DOHH2 (cell line): ENCODE measurements at regions not wholly inside any gene's neighbourhood (a gene's known extent, or its start where the extent isn't known, plus 50 kb on each side); places are given as distances from the start of the nearest gene placed in this dataset.

Source experiments
- CTCF ChIP-seq: fragments of 200-600 bp; sonication (generic); IDR thresholded peaks from one replicate; pipeline ENCODE4 v1.5.1; 2014; ENCODE audit warnings: antibody characterized with exemption, mild to moderate bottlenecking, low read depth, low read length; ENCODE audit not compliant: poor library complexity, severe bottlenecking
- EZH2phosphoT487 ChIP-seq: fragments of 200-600 bp; sonication (generic); IDR thresholded peaks from 2 replicates; pipeline ENCODE4 v1.6.1; 2017; ENCODE audit warnings: borderline replicate concordance, mild to moderate bottlenecking, antibody characterized with exemption, low read length, moderate library complexity, mixed read lengths

- TF ChIP-seq EZH2phosphoT487 (no peak), CTCF (no peak)
These were observed 87.3 kb upstream of the AKIRIN2 start for GRCh38 chr6:87789198-87789899.
